ENCODE measurements at regions not wholly inside any gene's neighbourhood (a gene's known extent, or its start where the extent isn't known, plus 50 kb on each side); places are given as distances from the start of the nearest gene placed in this dataset.

DNA sequence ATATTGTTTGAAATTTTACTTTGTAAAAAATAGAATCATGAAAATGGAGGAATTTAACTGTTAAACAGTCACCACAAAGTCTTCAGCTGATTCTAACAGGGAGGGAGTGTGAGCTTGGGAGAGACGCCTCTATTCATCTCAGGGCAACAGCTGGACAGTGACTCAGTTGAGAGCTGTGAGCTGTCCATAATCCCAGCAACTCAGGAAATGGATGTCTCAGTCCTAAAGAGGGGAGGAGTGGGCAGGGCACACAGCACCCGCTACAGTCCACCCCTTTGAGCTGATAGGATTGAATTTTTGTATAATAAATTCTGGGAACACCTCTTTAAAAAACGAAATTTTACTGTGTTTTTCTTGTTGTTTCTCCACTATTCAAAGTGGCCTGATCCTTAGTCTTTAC, 255.1 kb upstream of the THUMPD2 start:
- Histone ChIP-seq H2AFZ (ENCODE audit: low read length) (no peak overlapping the region), H3K18ac (ENCODE audit: extremely low read depth, low read length) (no peak overlapping the region), H3K27ac (ENCODE audit: low read depth, low read length) (no peak overlapping the region), H3K9me3 (ENCODE audit: insufficient read depth in 2 of 2, low read depth in 1 of 2, low read length in 1 of 2) (peaks cover 4 to 5% of the 10 kb centered on the region in 2 experiments), H2BK5ac (ENCODE audit: low read depth, low read length) (no peak overlapping the region), H2BK120ac (replicated peaks; ENCODE audit: low read depth, low read length) (no peak overlapping the region), H3K27me3 (replicated peaks in 1 of 4; ENCODE audit: control insufficient read depth in 3 of 4, extremely low read depth in 1 of 4, insufficient read depth in 3 of 4, low read length in 3 of 4) (no peaks in the 10 kb centered on the region), H3K79me2 (ENCODE audit: control insufficient read depth in 1 of 2, insufficient read depth in 2 of 2, low read length in 2 of 2) (no peaks in the 10 kb centered on the region), H2AK5ac (ENCODE audit: low read depth, low read length) (no peak overlapping the region), H3K23ac (ENCODE audit: insufficient read length) (no peak overlapping the region), H2BK20ac (ENCODE audit: low read length) (no peak overlapping the region), H4K20me1 (replicated peaks in 1 of 2; ENCODE audit: control insufficient read depth in 1 of 2, insufficient read depth in 2 of 2, low read length in 2 of 2) (no peaks in the 10 kb centered on the region), H3K4ac (replicated peaks; ENCODE audit: insufficient read length, low read depth, low read length) (no peak overlapping the region), H4K5ac (ENCODE audit: insufficient read length, low read depth, low read length) (no peak overlapping the region), H3K14ac (ENCODE audit: insufficient read length) (no peak overlapping the region), H2BK12ac (ENCODE audit: low read depth, low read length) (no peak overlapping the region), H2BK15ac (ENCODE audit: low read length) (no peak overlapping the region), H3K36me3 (ENCODE audit: control insufficient read depth in 2 of 4, insufficient read depth in 4 of 4, low read length in 3 of 4) (no peaks in the 10 kb centered on the region), H3K4me1 (replicated peaks in 1 of 4; ENCODE audit: control insufficient read depth in 3 of 4, insufficient read depth in 4 of 4, low read length in 3 of 4) (no peaks in the 10 kb centered on the region), H4K91ac (replicated peaks; ENCODE audit: insufficient read length, low read length) (no peak overlapping the region), H3K4me2 (ENCODE audit: insufficient read depth in 1 of 2, low read depth in 2 of 2, low read length in 2 of 2) (no peak overlapping the region), H4K8ac (ENCODE audit: extremely low read depth, insufficient read depth, low read length) (no peak overlapping the region), H3K56ac (replicated peaks; ENCODE audit: insufficient read length, low read depth, low read length) (no peak overlapping the region), H3K4me3 (ENCODE audit: extremely low read depth in 1 of 4, insufficient read depth in 2 of 4, low read depth in 3 of 4, low read length in 4 of 4) (no peak overlapping the region), H3K79me1 (ENCODE audit: low read depth, low read length) (no peaks in the 10 kb centered on the region), H3K23me2 (ENCODE audit: low read depth, low read length) (no peaks in the 10 kb centered on the region), H3K9ac (replicated peaks in 1 of 4; ENCODE audit: extremely low read depth in 1 of 4, low read depth in 3 of 4, low read length in 3 of 4) (no peak overlapping the region)
- POLR2A ChIA-PET (ENCODE audit: partially characterized antibody): no interaction called here
- no peak for FAIRE-seq
- DNase-seq (ENCODE audit: low read depth in 1 of 2, low spot score in 2 of 2): no peak
- CTCF ChIA-PET (ENCODE audit: partially characterized antibody): no interaction called here
- 76% methylated on average over 3 of the region's 3 CpGs; no CpG with 5 or more reads in 1 of the 2 experiments for WGBS, 2 experiments (ENCODE audit: extremely low coverage in 1 of 2, insufficient coverage in 1 of 2, insufficient read length in 1 of 2, insufficient replicate concordance in 2 of 2, low coverage in 1 of 2, low lambda C conversion rate in 2 of 2, missing lambda C conversion rate in 1 of 2)
- no peak for TF ChIP-seq SIRT6 (IDR thresholded peaks at IDR 0.05; ENCODE audit: low read length)
- TF ChIP-seq JUND (IDR thresholded peaks at IDR 0.05; ENCODE audit: low read length): no peak
- TF ChIP-seq, protein P1, sequence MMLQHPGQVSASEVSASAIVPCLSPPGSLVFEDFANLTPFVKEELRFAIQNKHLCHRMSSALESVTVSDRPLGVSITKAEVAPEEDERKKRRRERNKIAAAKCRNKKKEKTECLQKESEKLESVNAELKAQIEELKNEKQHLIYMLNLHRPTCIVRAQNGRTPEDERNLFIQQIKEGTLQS (IDR thresholded peaks at IDR 0.05; ENCODE audit: insufficient read depth, low read depth, low read length): no peak
- no peak for TF ChIP-seq TBP (IDR thresholded peaks at IDR 0.05; ENCODE audit: low read depth, low read length)
- TF ChIP-seq SIN3A (conservative IDR thresholded peaks at IDR 0.05 in 1 of 2, IDR thresholded peaks at IDR 0.05 in 1 of 2; ENCODE audit: low read depth in 1 of 2, low read length in 2 of 2): no peak
- no peak for TF ChIP-seq SIX5 (IDR thresholded peaks at IDR 0.05; ENCODE audit: low read depth, low read length)
- TF ChIP-seq ASH2L (IDR thresholded peaks at IDR 0.05; ENCODE audit: low read length): no peak
- TF ChIP-seq TEAD4 (IDR thresholded peaks at IDR 0.05; ENCODE audit: low read depth, low read length): no peak
- TF ChIP-seq EP300 (IDR thresholded peaks at IDR 0.05; ENCODE audit: borderline replicate concordance in 1 of 2, low read depth in 2 of 2, low read length in 2 of 2): no peak
- TF ChIP-seq, protein P2, sequence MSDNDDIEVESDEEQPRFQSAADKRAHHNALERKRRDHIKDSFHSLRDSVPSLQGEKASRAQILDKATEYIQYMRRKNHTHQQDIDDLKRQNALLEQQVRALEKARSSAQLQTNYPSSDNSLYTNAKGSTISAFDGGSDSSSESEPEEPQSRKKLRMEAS (IDR thresholded peaks at IDR 0.05): no peak
- no peak for TF ChIP-seq RNF2 (IDR thresholded peaks at IDR 0.05; ENCODE audit: borderline replicate concordance, low read depth, low read length, missing control alignments, poor library complexity, severe bottlenecking)
- no peak for TF ChIP-seq SP2 (IDR thresholded peaks at IDR 0.05; ENCODE audit: low read length)
- TF ChIP-seq HDAC2 (IDR thresholded peaks at IDR 0.05; ENCODE audit: borderline replicate concordance in 1 of 2, low read depth in 2 of 2, low read length in 2 of 2): no peak
- no peak for TF ChIP-seq RXRA (IDR thresholded peaks at IDR 0.05; ENCODE audit: insufficient read depth, low read depth, low read length)

All from H1 (cell line).